HepG2 (cell line): ENCODE measurements at regions not wholly inside any gene's neighbourhood (a gene's known extent, or its start where the extent isn't known, plus 50 kb on each side); places are given as distances from the start of the nearest gene placed in this dataset.

Experiments used
- ATAC-seq: fragments of 200-7000 bp; cut with Tn5 transposase; 3 replicates; pipeline ENCODE4 v1.9.1; 2020; ENCODE audit warnings: mild to moderate bottlenecking, moderate library complexity
- BruUV-seq: library from RNA; stranded (reverse); fragments of 400-500 nt; replicated peaks from 2 replicates; lab custom pipeline; 2021; lab: Mats Ljungman, UMichigan
- CTCF ChIA-PET: fragments of 300-600 bp; formaldehyde crosslinking; extraction: SDS; loops from one replicate; lab custom pipeline; 2021; ENCODE audit warnings: low total read pairs, inconsistent platforms, low intra/inter-chr PET ratio; lab: Yijun Ruan, JAX
- POLR2A ChIA-PET: fragments of 350-600 bp; sonication (Branson Sonifier 250); formaldehyde crosslinking; loops from one replicate; lab custom pipeline; 2020; ENCODE audit warnings: antibody characterized with exemption, inconsistent platforms; lab: Yijun Ruan, JAX
- DNase-seq: peaks from one replicate; pipeline ENCODE4 v3.0.0-alpha.2; 2015; ENCODE audit warnings: low spot score
- FAIRE-seq: peaks from 3 replicates; lab custom pipeline; 2011; peaks lifted over from hg19 to GRCh38; lab: Jason Lieb, UNC
- H2AFZ ChIP-seq: one replicate; pipeline ENCODE4 v1.6.1; 2011; ENCODE audit warnings: low read length, inconsistent platforms
- H3K27ac ChIP-seq: fragments of 300-600 bp; 3 replicates; pipeline ENCODE4 v1.8.0; 2011; ENCODE audit warnings: mixed run types, mild to moderate bottlenecking, mixed read lengths, low read length, inconsistent platforms; ENCODE audit not compliant: insufficient read depth; ENCODE audit errors: extremely low read length
- H3K27me3 ChIP-seq, 2 experiments: fragments of 200-600 bp in 1 of 2; 2 replicates in 1 of 2; 3 replicates in 1 of 2; pipeline versions ENCODE4 v1.6.0 to v1.8.0; 2011; ENCODE audit warnings: low read length in 2 of 2, mild to moderate bottlenecking in 2 of 2, moderate library complexity in 2 of 2, inconsistent platforms in 1 of 2; ENCODE audit not compliant: insufficient read depth in 2 of 2, control insufficient read depth in 1 of 2
- H3K36me3 ChIP-seq, 2 experiments: fragments of 200-600 bp in 1 of 2; replicated peaks in 1 of 2; 2 replicates in 1 of 2; 3 replicates in 1 of 2; pipeline versions ENCODE4 v1.5.1 to v1.8.0; 2011; ENCODE audit warnings: low read length in 2 of 2, inconsistent platforms in 1 of 2; ENCODE audit not compliant: insufficient read depth in 2 of 2, control insufficient read depth in 1 of 2
- H3K4me1 ChIP-seq: 2 replicates; pipeline ENCODE4 v1.5.1; 2012; ENCODE audit warnings: low read length, inconsistent platforms; ENCODE audit not compliant: insufficient read depth
- H3K4me2 ChIP-seq: 2 replicates; pipeline ENCODE4 v1.6.0; 2011; ENCODE audit warnings: low read depth, low read length, inconsistent platforms
- H3K4me3 ChIP-seq, 3 experiments: fragments of 200-600 bp in 1 of 3; sonication (generic), shearing (Covaris generic) in 1 of 3; replicated peaks in 1 of 3; 2 replicates each; pipeline ENCODE4 v1.5.1; 2011 to 2016; ENCODE audit warnings: low read length in 3 of 3, inconsistent platforms in 2 of 3, low read depth in 2 of 3, mild to moderate bottlenecking in 2 of 3, control low read depth in 1 of 3, mixed read lengths in 1 of 3; ENCODE audit not compliant: insufficient read depth in 1 of 3
- H3K79me2 ChIP-seq: one replicate; pipeline ENCODE4 v1.6.1; 2011; ENCODE audit warnings: low read length, inconsistent platforms; ENCODE audit not compliant: insufficient read depth
- H3K9ac ChIP-seq: 2 replicates; pipeline ENCODE4 v1.6.0; 2011; ENCODE audit warnings: mild to moderate bottlenecking, low read depth, low read length, inconsistent platforms; ENCODE audit not compliant: insufficient read depth
- H3K9me3 ChIP-seq: 2 replicates; pipeline ENCODE4 v1.5.1; 2012; ENCODE audit warnings: mild to moderate bottlenecking, low read length
- H4K20me1 ChIP-seq: 2 replicates; pipeline ENCODE4 v1.6.0; 2011; ENCODE audit warnings: inconsistent platforms, mild to moderate bottlenecking, low read length, moderate library complexity; ENCODE audit not compliant: insufficient read depth
- ATF7 ChIP-seq, 2 experiments: fragments of 450-650 bp in 1 of 2; sonication (generic) in 1 of 2; formaldehyde crosslinking in 1 of 2; IDR thresholded peaks; 2 replicates each; pipeline versions ENCODE4 v1.4.0 to v1.6.1; 2016 to 2020; ENCODE audit warnings: antibody characterized with exemption in 1 of 2, mild to moderate bottlenecking in 1 of 2, missing genetic modification reagents in 1 of 2
- EP300 ChIP-seq, 3 experiments: sonication (generic) in 1 of 3; formaldehyde crosslinking in 1 of 3; IDR thresholded peaks; 2 replicates each; pipeline versions ENCODE4 v1.5.1 to v1.6.1; 2011 to 2020; ENCODE audit warnings: low read depth in 2 of 3, low read length in 2 of 3, borderline replicate concordance in 1 of 3, improper control_type of control experiment in 1 of 3, mild to moderate bottlenecking in 1 of 3, missing genetic modification reagents in 1 of 3, moderate library complexity in 1 of 3
- ESRRA ChIP-seq: sonication (generic); formaldehyde crosslinking; IDR thresholded peaks from 2 replicates; pipeline ENCODE4 v1.5.1; 2020; ENCODE audit warnings: mild to moderate bottlenecking, low read depth, missing genetic modification reagents
- FLYWCH1 ChIP-seq: sonication (generic); formaldehyde crosslinking; IDR thresholded peaks from 2 replicates; pipeline ENCODE4 v1.8.1; 2023; ENCODE audit warnings: mild to moderate bottlenecking, missing genetic modification reagents
- KLF9 ChIP-seq: IDR thresholded peaks from 2 replicates; pipeline ENCODE4 v1.6.1; 2016; ENCODE audit warnings: low read depth
- RFXAP ChIP-seq: sonication (generic); formaldehyde crosslinking; IDR thresholded peaks from 2 replicates; pipeline ENCODE4 v1.4.0; 2020; ENCODE audit warnings: missing genetic modification reagents, borderline replicate concordance
- RXRB ChIP-seq: IDR thresholded peaks from 2 replicates; pipeline ENCODE4 v1.6.1; 2016; ENCODE audit warnings: borderline replicate concordance, missing genetic modification reagents, missing compliant biosample characterization
- SSRP1 ChIP-seq: IDR thresholded peaks from 2 replicates; pipeline ENCODE4 v1.6.1; 2016; ENCODE audit warnings: control low read depth
- SYNCRIP ChIP-seq: fragments of 200-400 bp; formaldehyde crosslinking; IDR thresholded peaks from 2 replicates; pipeline ENCODE4 v1.6.1; 2018; ENCODE audit warnings: mild to moderate bottlenecking, low read depth, low read length; ENCODE audit not compliant: insufficient read depth
- ZBTB8A ChIP-seq: sonication (generic); formaldehyde crosslinking; IDR thresholded peaks from 2 replicates; pipeline ENCODE4 v1.4.0; 2020; ENCODE audit warnings: mild to moderate bottlenecking, low read depth, missing genetic modification reagents, borderline replicate concordance
- ZSCAN20 ChIP-seq: sonication (generic); formaldehyde crosslinking; IDR thresholded peaks from 2 replicates; pipeline ENCODE4 v1.4.0; 2020; ENCODE audit warnings: missing genetic modification reagents, mild to moderate bottlenecking, borderline replicate concordance
- WGBS: methylation state at CpG from one replicate; pipeline ENCODE4 v1.1.6; 2017; ENCODE audit warnings: low lambda C conversion rate; 5-methylcytosine and 5-hydroxymethylcytosine counted together
- in situ Hi-C: cut with HindIII; loops from 2 replicates; pipeline ENCODE4 v1.10.0; 2017; ENCODE audit warnings: low pct_unique_long_range_greater_than_20kb; ENCODE audit not compliant: extremely low pct_ligation_motif_present
- intact Hi-C: fragments of 100-400 bp; cut with micrococcal nuclease; formaldehyde crosslinking; loops from one replicate; pipeline ENCODE4 v1.10.0; 2022; ENCODE audit not compliant: unreplicated experiment
- TF ChIP-seq, protein P1 (sequence below): sonication (generic); formaldehyde crosslinking; IDR thresholded peaks from 2 replicates; pipeline ENCODE4 v1.9.0; 2021; ENCODE audit warnings: mild to moderate bottlenecking, missing genetic modification reagents
- TF ChIP-seq, protein P2 (sequence below): sonication (generic); formaldehyde crosslinking; IDR thresholded peaks from 2 replicates; pipeline ENCODE4 v1.4.0; 2020; ENCODE audit warnings: missing genetic modification reagents, borderline replicate concordance
- TF ChIP-seq, protein P3 (sequence below): sonication (generic); formaldehyde crosslinking; IDR thresholded peaks from 2 replicates; pipeline ENCODE4 v1.4.0; 2020; ENCODE audit warnings: mild to moderate bottlenecking, missing genetic modification reagents
- TF ChIP-seq, protein P4 (sequence below): sonication (generic); formaldehyde crosslinking; IDR thresholded peaks from 2 replicates; pipeline ENCODE4 v1.4.0; 2020; ENCODE audit warnings: missing genetic modification reagents

DNA sequence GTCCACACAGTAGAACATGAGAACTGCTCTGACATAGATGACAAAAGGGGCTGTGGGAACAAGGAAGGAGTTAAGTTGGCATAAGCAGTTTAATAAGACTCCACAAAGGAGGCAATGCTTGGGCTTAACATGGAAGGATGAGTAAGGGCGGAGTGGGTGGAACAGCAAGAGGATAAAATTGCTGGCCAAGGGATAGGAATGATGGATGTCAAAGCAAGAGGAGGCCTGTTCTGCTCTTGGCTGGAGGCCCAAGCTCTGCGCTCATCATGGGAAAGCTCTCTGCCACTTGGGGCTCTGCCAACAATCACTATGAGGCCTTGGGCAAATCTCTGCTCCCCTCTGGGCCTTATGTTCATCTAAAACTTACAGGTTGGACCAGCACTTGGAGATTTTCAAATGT is 98.3 kb upstream of the CAMK1G start:
- Histone ChIP-seq H4K20me1 (no peaks in the 10 kb centered on the region), H3K79me2 (no peaks in the 10 kb centered on the region), H3K4me3 (no peak overlapping the region), H3K9ac (no peak overlapping the region), H3K9me3 (no peaks in the 10 kb centered on the region), H3K4me2 (no peak overlapping the region), H3K36me3 (no peaks in the 10 kb centered on the region), H3K27ac (no peak overlapping the region), H3K4me1 (no peaks in the 10 kb centered on the region), H3K27me3 (no peaks in the 10 kb centered on the region), H2AFZ (no peak overlapping the region)
- in situ Hi-C loops: no loop called here
- WGBS: 91% methylated on average over 2 of the region's 2 CpGs
- BruUV-seq: no TSS peak
- DNase-seq (no peak), FAIRE-seq (no peak), ATAC-seq (no peak)
- CTCF ChIA-PET: no interaction called here
- TF ChIP-seq, protein P1, sequence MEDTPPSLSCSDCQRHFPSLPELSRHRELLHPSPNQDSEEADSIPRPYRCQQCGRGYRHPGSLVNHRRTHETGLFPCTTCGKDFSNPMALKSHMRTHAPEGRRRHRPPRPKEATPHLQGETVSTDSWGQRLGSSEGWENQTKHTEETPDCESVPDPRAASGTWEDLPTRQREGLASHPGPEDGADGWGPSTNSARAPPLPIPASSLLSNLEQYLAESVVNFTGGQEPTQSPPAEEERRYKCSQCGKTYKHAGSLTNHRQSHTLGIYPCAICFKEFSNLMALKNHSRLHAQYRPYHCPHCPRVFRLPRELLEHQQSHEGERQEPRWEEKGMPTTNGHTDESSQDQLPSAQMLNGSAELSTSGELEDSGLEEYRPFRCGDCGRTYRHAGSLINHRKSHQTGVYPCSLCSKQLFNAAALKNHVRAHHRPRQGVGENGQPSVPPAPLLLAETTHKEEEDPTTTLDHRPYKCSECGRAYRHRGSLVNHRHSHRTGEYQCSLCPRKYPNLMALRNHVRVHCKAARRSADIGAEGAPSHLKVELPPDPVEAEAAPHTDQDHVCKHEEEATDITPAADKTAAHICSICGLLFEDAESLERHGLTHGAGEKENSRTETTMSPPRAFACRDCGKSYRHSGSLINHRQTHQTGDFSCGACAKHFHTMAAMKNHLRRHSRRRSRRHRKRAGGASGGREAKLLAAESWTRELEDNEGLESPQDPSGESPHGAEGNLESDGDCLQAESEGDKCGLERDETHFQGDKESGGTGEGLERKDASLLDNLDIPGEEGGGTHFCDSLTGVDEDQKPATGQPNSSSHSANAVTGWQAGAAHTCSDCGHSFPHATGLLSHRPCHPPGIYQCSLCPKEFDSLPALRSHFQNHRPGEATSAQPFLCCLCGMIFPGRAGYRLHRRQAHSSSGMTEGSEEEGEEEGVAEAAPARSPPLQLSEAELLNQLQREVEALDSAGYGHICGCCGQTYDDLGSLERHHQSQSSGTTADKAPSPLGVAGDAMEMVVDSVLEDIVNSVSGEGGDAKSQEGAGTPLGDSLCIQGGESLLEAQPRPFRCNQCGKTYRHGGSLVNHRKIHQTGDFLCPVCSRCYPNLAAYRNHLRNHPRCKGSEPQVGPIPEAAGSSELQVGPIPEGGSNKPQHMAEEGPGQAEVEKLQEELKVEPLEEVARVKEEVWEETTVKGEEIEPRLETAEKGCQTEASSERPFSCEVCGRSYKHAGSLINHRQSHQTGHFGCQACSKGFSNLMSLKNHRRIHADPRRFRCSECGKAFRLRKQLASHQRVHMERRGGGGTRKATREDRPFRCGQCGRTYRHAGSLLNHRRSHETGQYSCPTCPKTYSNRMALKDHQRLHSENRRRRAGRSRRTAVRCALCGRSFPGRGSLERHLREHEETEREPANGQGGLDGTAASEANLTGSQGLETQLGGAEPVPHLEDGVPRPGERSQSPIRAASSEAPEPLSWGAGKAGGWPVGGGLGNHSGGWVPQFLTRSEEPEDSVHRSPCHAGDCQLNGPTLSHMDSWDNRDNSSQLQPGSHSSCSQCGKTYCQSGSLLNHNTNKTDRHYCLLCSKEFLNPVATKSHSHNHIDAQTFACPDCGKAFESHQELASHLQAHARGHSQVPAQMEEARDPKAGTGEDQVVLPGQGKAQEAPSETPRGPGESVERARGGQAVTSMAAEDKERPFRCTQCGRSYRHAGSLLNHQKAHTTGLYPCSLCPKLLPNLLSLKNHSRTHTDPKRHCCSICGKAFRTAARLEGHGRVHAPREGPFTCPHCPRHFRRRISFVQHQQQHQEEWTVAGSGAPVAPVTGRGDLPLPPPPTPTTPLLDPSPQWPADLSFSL (CRISPR knock-in tag): no peak
- TF ChIP-seq ZSCAN20 (CRISPR knock-in tag) (no peak), RXRB (CRISPR knock-in tag) (no peak), KLF9 (CRISPR knock-in tag) (no peak), FLYWCH1 (CRISPR knock-in tag) (no peak), SYNCRIP (no peak), SSRP1 (CRISPR knock-in tag) (no peak), ESRRA (no peak), ATF7 (IDR thresholded peaks at IDR 0.05) (no peak), ATF7 (CRISPR knock-in tag; IDR thresholded peaks at IDR 0.05) (no peak), EP300 (IDR thresholded peaks at IDR 0.05; ENCODE audit: low read depth in 2 of 2, low read length in 2 of 2) (no peak), EP300 (CRISPR knock-in tag; IDR thresholded peaks at IDR 0.05; ENCODE audit: borderline replicate concordance) (no peak), RFXAP (no peak), ZBTB8A (CRISPR knock-in tag) (no peak)
- TF ChIP-seq, protein P2, sequence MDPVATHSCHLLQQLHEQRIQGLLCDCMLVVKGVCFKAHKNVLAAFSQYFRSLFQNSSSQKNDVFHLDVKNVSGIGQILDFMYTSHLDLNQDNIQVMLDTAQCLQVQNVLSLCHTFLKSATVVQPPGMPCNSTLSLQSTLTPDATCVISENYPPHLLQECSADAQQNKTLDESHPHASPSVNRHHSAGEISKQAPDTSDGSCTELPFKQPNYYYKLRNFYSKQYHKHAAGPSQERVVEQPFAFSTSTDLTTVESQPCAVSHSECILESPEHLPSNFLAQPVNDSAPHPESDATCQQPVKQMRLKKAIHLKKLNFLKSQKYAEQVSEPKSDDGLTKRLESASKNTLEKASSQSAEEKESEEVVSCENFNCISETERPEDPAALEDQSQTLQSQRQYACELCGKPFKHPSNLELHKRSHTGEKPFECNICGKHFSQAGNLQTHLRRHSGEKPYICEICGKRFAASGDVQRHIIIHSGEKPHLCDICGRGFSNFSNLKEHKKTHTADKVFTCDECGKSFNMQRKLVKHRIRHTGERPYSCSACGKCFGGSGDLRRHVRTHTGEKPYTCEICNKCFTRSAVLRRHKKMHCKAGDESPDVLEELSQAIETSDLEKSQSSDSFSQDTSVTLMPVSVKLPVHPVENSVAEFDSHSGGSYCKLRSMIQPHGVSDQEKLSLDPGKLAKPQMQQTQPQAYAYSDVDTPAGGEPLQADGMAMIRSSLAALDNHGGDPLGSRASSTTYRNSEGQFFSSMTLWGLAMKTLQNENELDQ (CRISPR knock-in tag): no peak
- TF ChIP-seq, protein P3, sequence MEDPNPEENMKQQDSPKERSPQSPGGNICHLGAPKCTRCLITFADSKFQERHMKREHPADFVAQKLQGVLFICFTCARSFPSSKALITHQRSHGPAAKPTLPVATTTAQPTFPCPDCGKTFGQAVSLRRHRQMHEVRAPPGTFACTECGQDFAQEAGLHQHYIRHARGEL: no peak
- TF ChIP-seq, protein P4, sequence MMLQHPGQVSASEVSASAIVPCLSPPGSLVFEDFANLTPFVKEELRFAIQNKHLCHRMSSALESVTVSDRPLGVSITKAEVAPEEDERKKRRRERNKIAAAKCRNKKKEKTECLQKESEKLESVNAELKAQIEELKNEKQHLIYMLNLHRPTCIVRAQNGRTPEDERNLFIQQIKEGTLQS (CRISPR knock-in tag): no peak
- intact Hi-C loops: no loop called here
- POLR2A ChIA-PET: no interaction called here
